ENCODE measurements at regions not wholly inside any gene's neighbourhood (a gene's known extent, or its start where the extent isn't known, plus 50 kb on each side); places are given as distances from the start of the nearest gene placed in this dataset.

- TF ChIP-seq CTCF (IDR thresholded peaks at IDR 0.05) (no peak), EZH2phosphoT487 (IDR thresholded peaks at IDR 0.05) (no peak), EZH2 (IDR thresholded peaks at IDR 0.05) (no peak)
Measured at GRCh38 chr3:99087277-99087676, 185.8 kb upstream of the DCBLD2 start.

All from neural progenitor cell (in vitro differentiated cells).